Stimulated activated naive CD8-positive, alpha-beta T cell treated with anti-CD3 and anti-CD28 coated beads, Interleukin-15, Interleukin-2, amounts not matched to agents 100 U/mL and 50 U/mL, for 24 hours (primary cell): ENCODE measurements at regions not wholly inside any gene's neighbourhood (a gene's known extent, or its start where the extent isn't known, plus 50 kb on each side); places are given as distances from the start of the nearest gene placed in this dataset.

ENCODE experiments used
- ATAC-seq: fragments of 150-1000 bp; cut with Tn5 transposase; one replicate; pipeline ENCODE4 v1.10.0; 2021
- DNase-seq: peaks from one replicate; pipeline ENCODE4 v3.0.0; 2021

GRCh38 chr1:95431235-95431634 is 197.2 kb downstream of the RWDD3 start:
- no peak for ATAC-seq
- no peak for DNase-seq

- ATAC-seq (no peak), DNase-seq (no peak)
Observed at GRCh38 chr1:95435611-95436010, 201.6 kb downstream of the RWDD3 start.

- ATAC-seq: no peak
- no peak for DNase-seq
Observed at GRCh38 chr1:95437011-95437410, 203.0 kb downstream of the RWDD3 start.

GRCh38 chr1:95437781-95438180 is 203.8 kb downstream of the RWDD3 start:
- no peak for DNase-seq
- ATAC-seq: no peak

- no peak for ATAC-seq
- no peak for DNase-seq
Observed at GRCh38 chr1:95438218-95438948, 204.4 kb downstream of the RWDD3 start.

- no peak for DNase-seq
Observed at GRCh38 chr1:95440511-95440910, 206.5 kb downstream of the RWDD3 start.

GRCh38 chr1:95449516-95449915 is 215.5 kb downstream of the RWDD3 start:
- DNase-seq: no peak
- ATAC-seq: no peak

More at GRCh38 chr1:95440511-95440910, 206.5 kb downstream of the RWDD3 start:
- ATAC-seq: no peak

- DNase-seq: no peak
- ATAC-seq: no peak
Observed at GRCh38 chr1:95451054-95451453, 217.0 kb downstream of the RWDD3 start.

- no peak for DNase-seq
- ATAC-seq: no peak
Observed at GRCh38 chr1:95451904-95452303, 217.9 kb downstream of the RWDD3 start.

- no peak for DNase-seq
- ATAC-seq: no peak
Observed at GRCh38 chr1:95453053-95453452, 219.0 kb downstream of the RWDD3 start.

GRCh38 chr1:95467036-95467435 is 233.0 kb downstream of the RWDD3 start:
- DNase-seq (no peak), ATAC-seq (no peak)

- DNase-seq: no peak
- ATAC-seq: no peak
Observed at GRCh38 chr1:95475686-95476457, 241.9 kb downstream of the RWDD3 start.

GRCh38 chr1:95496307-95496706 is 262.3 kb downstream of the RWDD3 start:
- ATAC-seq (no peak), DNase-seq (no peak)

- DNase-seq: no peak
- no peak for ATAC-seq
Observed at GRCh38 chr1:95496773-95497172, 262.8 kb downstream of the RWDD3 start.

GRCh38 chr1:95497566-95497965 is 263.6 kb downstream of the RWDD3 start:
- ATAC-seq: no peak
- no peak for DNase-seq

- ATAC-seq (no peak), DNase-seq (no peak)
Observed at GRCh38 chr1:95503278-95504030, 269.4 kb downstream of the RWDD3 start.

GRCh38 chr1:95504321-95504720 is 270.3 kb downstream of the RWDD3 start:
- no peak for ATAC-seq
- DNase-seq: no peak

- ATAC-seq (no peak), DNase-seq (no peak)
Observed at GRCh38 chr1:95506736-95507414, 272.9 kb downstream of the RWDD3 start.

GRCh38 chr1:95509989-95510388 is 276.0 kb downstream of the RWDD3 start:
- DNase-seq (no peak), ATAC-seq (no peak)

- DNase-seq: no peak
- ATAC-seq: no peak
Observed at GRCh38 chr1:95512925-95513324, 278.9 kb downstream of the RWDD3 start.

GRCh38 chr1:95517506-95517905 is 283.5 kb downstream of the RWDD3 start:
- no peak for DNase-seq
- ATAC-seq: no peak

GRCh38 chr1:95518310-95518709 is 284.3 kb downstream of the RWDD3 start:
- ATAC-seq (no peak), DNase-seq (no peak)
